ENCODE measurements at regions not wholly inside any gene's neighbourhood (a gene's known extent, or its start where the extent isn't known, plus 50 kb on each side); places are given as distances from the start of the nearest gene placed in this dataset.
"Not testable (repeated sequence)": the region's sequence is repeated elsewhere in the genome, so short reads cannot be mapped to it uniquely, and the experiment has no call there.

GRCh38 chr7:131722371-131722770 is 165.9 kb upstream of the PODXL start:
- DNase-seq = no peak

GRCh38 chr7:131721660-131722059 is 165.2 kb upstream of the PODXL start:
- DNase-seq = no peak

GRCh38 chr7:131720703-131721102 is 164.3 kb upstream of the PODXL start:
- DNase-seq = no peak

- no peak for DNase-seq
Measured at GRCh38 chr7:131717181-131717580, 160.8 kb upstream of the PODXL start.

- DNase-seq = no peak
Measured at GRCh38 chr7:131699323-131699722, 142.9 kb upstream of the PODXL start.

GRCh38 chr7:131692131-131692960 is 135.9 kb upstream of the PODXL start:
- DNase-seq = peak; percentile 41

DNA sequence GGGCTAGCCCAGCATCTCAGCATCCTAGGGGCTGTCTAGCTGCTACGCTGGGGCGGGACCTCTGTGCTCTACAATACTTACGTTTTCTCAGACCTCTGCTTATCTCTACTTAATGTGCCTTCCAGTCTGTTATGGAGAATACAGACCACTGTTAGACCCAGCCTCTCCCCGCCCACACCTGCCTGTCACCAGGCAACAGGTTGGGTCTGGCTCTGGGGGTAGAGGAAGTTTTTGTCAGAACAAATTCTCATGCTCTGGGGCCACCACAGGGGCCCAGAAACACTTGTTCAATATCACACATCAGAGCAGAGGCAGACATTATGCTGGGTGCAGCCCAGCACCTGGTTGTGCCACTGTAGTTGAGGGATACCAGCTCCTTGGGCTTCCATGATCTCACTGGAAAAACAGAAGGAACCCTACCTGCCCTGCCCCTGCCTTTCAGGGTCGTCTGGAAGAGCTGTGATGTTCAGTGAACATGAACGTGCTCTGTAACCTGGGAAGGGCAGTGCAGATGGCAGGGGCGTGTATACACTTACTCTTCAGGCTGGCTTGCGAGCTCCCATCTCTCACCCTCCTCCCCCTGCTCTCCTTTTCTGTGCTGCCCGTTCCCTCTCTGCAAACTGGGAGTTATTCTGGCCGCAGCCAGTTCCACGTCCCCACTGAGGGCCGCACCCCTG is 135.2 kb upstream of the PODXL start:
- DNase-seq = no peak

GRCh38 chr7:131690441-131690840 is 134.0 kb upstream of the PODXL start:
- no peak for DNase-seq

- DNase-seq = no peak
Measured at GRCh38 chr7:131689662-131690234, 133.3 kb upstream of the PODXL start.

- DNase-seq = peak; percentile 53
Measured at GRCh38 chr7:131688738-131689661, 132.6 kb upstream of the PODXL start.

- no peak for DNase-seq
Measured at GRCh38 chr7:131687296-131687695, 130.9 kb upstream of the PODXL start.

GRCh38 chr7:131686833-131687232 is 130.4 kb upstream of the PODXL start:
- DNase-seq = no peak

DNA sequence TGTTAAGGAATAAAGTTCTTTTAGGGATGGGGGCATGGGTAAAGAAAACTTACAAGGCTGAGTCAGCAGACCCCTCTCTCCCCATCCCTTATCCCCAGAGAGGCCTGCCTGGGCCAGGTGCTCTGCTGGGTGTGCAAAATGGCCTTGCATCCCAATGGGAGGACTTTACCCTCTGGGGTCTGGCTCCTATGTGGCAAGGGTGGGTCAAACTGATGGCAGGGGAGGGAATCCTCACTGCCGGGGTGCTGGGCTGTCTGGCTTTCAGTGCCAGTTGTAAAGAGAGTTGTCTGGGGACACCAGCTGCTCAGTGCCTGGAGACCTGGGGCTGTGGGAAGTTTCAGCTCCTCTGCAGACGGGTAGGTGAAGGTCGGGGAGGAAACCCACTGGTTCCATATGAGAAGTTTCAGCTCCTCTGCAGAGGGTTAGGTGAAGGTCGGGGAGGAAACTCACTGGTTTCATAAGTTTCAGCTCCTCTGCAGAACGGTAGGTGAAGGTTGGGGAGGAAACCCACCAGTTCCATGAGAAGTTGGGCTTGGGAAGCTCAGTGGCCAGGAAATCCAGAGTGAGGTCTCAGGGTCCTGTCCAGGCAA is 127.2 kb upstream of the PODXL start:
- DNase-seq = no peak

- no peak for DNase-seq
Measured at GRCh38 chr7:131681961-131682360, 125.5 kb upstream of the PODXL start.

DNA sequence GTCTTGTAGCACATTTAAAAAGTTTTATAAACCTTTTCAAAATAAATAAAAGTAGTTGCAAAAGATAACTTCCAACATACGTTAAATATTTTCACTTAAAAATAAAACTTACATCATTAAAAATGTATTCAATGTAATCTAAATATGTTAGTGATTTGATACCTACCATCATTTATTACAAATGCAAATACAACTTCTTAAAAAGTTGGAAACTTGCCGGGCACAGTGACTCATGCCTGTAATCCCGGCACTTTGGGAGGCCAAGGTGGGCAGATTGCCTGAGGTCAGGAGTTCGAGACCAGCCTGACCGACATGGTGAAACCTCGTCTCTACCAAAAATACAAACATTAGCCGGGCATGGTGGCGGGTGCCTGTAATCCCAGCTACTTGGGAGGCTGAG is 122.6 kb upstream of the PODXL start:
- not testable (repeated sequence) for DNase-seq

- DNase-seq = not testable (repeated sequence)
Measured at GRCh38 chr7:131676850-131677249, 120.4 kb upstream of the PODXL start.

DNA sequence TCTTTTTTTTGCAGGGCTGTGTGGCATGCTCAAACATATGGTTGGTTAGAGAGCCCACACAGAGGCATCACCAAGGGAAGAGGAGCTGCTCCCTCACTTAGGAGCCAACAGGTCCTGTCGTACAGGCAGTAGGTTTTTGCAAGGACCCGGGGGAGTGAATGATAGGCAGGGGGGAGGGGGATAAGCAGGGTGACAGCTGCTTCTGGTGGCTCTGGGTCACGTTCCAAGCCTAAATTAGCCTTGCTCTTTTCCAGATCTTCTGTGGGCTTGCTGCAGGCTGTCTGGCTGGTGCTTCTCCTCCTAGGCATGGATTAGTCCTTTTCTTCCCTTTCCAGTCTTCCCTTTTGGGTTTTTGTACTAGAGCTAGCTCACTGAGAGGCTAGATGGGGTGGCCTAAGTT is 117.7 kb upstream of the PODXL start:
- no peak for DNase-seq

DNA sequence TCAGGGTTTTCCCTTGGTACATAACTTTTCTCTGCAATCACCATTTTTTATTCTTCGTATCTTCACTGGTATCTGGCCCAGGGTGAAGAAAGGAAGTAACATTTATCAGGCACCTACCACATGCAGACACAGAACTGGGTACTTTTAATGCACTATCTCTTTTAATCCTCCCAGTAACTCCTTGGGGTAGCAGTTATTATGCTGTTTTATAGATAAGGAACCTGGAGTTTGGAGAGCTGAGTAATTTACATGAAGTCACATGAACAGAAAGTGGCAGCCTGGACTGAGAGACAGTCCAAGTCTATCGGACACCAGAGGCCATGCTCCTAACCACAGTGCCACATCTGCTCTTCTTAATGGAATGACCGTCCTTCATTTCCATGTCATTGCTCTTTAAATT is 117.1 kb upstream of the PODXL start:
- no peak for DNase-seq

DNA sequence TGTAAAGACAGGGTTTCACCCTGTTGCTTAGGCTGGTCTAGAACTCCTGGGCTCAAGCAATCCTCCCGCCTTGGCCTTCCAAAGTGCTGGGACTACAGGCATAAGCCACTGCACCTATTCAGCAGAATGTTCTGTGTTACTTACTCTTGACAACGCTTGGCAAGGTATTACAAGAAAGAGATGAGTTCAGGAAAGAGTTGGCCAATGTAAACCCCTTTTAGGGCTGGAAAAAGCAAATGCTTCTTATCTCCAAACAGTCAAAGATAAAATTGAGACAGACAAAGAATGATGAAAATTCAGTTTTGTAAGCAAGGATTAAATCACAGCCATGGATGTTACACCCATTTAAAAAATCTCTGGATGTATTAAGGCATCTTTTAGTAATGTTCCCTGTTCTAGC is 114.0 kb upstream of the PODXL start:
- no peak for DNase-seq

- no peak for DNase-seq
Measured at GRCh38 chr7:131667699-131668098, 111.3 kb upstream of the PODXL start.

- no peak for DNase-seq
Measured at GRCh38 chr7:131665021-131665420, 108.6 kb upstream of the PODXL start.

- DNase-seq = no peak
Measured at GRCh38 chr7:131664570-131664969, 108.1 kb upstream of the PODXL start.
